ENCODE measurements at regions not wholly inside any gene's neighbourhood (a gene's known extent, or its start where the extent isn't known, plus 50 kb on each side); places are given as distances from the start of the nearest gene placed in this dataset.

DNA sequence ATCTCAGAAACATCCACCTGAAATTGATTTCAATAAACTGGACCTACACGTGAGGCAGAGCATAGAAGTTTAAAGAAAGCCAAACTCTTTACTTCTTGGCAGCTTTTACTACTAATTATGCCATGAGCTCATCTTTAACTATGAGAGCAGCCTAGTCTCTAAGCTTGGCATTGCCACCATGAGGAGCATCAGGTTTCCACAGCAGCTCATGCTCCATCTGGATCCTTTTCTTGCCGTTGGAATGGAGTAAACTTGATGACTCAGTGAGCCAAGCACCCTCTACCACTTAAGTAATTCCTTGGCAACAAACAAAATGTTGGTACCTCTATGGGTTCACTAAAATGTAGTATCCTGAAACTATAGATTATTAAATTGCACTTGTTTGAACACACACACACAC is 583.2 kb downstream of the EPHA3 start (continued):
- TF ChIP-seq, protein P1, sequence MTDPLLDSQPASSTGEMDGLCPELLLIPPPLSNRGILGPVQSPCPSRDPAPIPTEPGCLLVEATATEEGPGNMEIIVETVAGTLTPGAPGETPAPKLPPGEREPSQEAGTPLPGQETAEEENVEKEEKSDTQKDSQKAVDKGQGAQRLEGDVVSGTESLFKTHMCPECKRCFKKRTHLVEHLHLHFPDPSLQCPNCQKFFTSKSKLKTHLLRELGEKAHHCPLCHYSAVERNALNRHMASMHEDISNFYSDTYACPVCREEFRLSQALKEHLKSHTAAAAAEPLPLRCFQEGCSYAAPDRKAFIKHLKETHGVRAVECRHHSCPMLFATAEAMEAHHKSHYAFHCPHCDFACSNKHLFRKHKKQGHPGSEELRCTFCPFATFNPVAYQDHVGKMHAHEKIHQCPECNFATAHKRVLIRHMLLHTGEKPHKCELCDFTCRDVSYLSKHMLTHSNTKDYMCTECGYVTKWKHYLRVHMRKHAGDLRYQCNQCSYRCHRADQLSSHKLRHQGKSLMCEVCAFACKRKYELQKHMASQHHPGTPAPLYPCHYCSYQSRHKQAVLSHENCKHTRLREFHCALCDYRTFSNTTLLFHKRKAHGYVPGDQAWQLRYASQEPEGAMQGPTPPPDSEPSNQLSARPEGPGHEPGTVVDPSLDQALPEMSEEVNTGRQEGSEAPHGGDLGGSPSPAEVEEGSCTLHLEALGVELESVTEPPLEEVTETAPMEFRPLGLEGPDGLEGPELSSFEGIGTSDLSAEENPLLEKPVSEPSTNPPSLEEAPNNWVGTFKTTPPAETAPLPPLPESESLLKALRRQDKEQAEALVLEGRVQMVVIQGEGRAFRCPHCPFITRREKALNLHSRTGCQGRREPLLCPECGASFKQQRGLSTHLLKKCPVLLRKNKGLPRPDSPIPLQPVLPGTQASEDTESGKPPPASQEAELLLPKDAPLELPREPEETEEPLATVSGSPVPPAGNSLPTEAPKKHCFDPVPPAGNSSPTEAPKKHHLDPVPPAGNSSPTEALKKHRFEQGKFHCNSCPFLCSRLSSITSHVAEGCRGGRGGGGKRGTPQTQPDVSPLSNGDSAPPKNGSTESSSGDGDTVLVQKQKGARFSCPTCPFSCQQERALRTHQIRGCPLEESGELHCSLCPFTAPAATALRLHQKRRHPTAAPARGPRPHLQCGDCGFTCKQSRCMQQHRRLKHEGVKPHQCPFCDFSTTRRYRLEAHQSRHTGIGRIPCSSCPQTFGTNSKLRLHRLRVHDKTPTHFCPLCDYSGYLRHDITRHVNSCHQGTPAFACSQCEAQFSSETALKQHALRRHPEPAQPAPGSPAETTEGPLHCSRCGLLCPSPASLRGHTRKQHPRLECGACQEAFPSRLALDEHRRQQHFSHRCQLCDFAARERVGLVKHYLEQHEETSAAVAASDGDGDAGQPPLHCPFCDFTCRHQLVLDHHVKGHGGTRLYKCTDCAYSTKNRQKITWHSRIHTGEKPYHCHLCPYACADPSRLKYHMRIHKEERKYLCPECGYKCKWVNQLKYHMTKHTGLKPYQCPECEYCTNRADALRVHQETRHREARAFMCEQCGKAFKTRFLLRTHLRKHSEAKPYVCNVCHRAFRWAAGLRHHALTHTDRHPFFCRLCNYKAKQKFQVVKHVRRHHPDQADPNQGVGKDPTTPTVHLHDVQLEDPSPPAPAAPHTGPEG (CRISPR knock-in tag; IDR thresholded peaks at IDR 0.05): no peak

DNA sequence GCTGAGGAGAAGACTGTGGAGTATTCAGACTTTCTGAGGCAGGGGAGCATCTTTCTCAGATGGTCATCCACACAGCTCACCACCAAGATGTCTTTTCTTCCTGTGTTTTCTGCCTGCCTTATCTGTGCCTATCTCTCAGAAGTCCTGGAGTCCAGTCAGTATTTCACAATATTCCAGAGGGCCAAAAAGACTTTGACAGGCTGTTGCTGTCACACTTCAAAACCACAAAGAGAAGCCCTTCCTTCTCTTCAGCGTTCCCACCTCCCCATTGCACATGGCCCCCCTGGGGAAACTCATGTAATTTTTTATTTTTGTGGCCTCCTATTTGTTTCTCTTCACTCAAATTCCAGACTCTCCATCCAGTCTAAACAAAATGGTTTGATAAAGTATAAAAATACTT is 585.2 kb downstream of the EPHA3 start:
- Histone ChIP-seq H3K36me3 (replicated peaks in 1 of 2; ENCODE audit: control insufficient read depth in 1 of 2, insufficient read depth in 2 of 2, low read length in 2 of 2) (no peaks in the 10 kb centered on the region), H3K9me3 (ENCODE audit: low read length) (no peaks in the 10 kb centered on the region), H3K27me3 (ENCODE audit: control insufficient read depth in 1 of 2, insufficient read depth in 2 of 2, low read length in 2 of 2) (no peaks in the 10 kb centered on the region), H3K4me1 (ENCODE audit: insufficient read depth, low read length) (no peaks in the 10 kb centered on the region), H4K20me1 (ENCODE audit: insufficient read depth, low read length) (no peaks in the 10 kb centered on the region), H3K4me2 (ENCODE audit: low read depth, low read length) (no peak overlapping the region), H3K9ac (ENCODE audit: insufficient read depth, low read depth, low read length) (no peak overlapping the region), H3K79me2 (ENCODE audit: insufficient read depth, low read length) (no peaks in the 10 kb centered on the region), H3K4me3 (replicated peaks in 1 of 3; ENCODE audit: insufficient read depth in 1 of 3, low read depth in 2 of 3, low read length in 3 of 3) (no peak overlapping the region), H3K27ac (ENCODE audit: extremely low read length, insufficient read depth, low read length) (no peak overlapping the region), H2AFZ (ENCODE audit: low read length) (no peak overlapping the region)
- intact Hi-C loops (cut with micrococcal nuclease; ENCODE audit: unreplicated experiment) (no loop called here), in situ Hi-C loops (cut with HindIII; ENCODE audit: extremely low pct_ligation_motif_present, low pct_unique_long_range_greater_than_20kb) (no loop called here)
- ATAC-seq (no peak), DNase-seq (ENCODE audit: low spot score) (no peak), FAIRE-seq (no peak)
- POLR2A ChIA-PET: no interaction called here
- BruUV-seq (replicated peaks): no TSS peak
- 5% methylated on average over 1 of the region's 1 CpG for WGBS (ENCODE audit: low lambda C conversion rate)
- CTCF ChIA-PET (ENCODE audit: low intra/inter-chr PET ratio, low total read pairs): no interaction called here
- TF ChIP-seq ATM (IDR thresholded peaks at IDR 0.05; ENCODE audit: borderline replicate concordance) (no peak), CEBPB (IDR thresholded peaks at IDR 0.05; ENCODE audit: borderline replicate concordance, low read depth, low read length) (peak; percentile 50; the same call in 1 of the 2 replicates)

Measured in HepG2 (cell line).